CD4-positive, alpha-beta T cell treated with Interleukin-10 for 1 hour (primary cell): ENCODE measurements at regions not wholly inside any gene's neighbourhood (a gene's known extent, or its start where the extent isn't known, plus 50 kb on each side); places are given as distances from the start of the nearest gene placed in this dataset.
"Not testable (repeated sequence)": the region's sequence is repeated elsewhere in the genome, so short reads cannot be mapped to it uniquely, and the experiment has no call there.

Experiments
- DNase-seq: peaks from one replicate; pipeline ENCODE4 v3.0.0-alpha.2; 2020

DNA sequence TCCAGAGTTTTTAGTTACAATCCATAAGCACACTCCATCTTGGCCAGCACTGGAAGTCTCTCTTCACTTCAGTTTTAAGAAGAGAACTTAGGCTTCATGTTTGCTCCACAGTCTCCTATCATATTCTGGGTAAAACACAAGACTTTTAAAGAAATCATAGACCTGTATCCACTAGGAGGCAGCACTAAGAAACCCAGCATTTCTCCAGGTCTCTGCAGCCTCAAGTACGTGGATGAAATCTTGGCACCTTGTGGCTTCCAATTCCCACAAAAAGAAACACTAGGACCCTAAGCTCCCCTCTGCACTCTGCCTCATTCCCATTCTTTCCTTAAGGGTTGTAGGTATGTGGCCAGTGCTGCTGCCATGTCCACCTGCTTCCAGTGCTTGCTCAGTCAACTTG, 367.3 kb upstream of the CASK start:
- no peak for DNase-seq

DNA sequence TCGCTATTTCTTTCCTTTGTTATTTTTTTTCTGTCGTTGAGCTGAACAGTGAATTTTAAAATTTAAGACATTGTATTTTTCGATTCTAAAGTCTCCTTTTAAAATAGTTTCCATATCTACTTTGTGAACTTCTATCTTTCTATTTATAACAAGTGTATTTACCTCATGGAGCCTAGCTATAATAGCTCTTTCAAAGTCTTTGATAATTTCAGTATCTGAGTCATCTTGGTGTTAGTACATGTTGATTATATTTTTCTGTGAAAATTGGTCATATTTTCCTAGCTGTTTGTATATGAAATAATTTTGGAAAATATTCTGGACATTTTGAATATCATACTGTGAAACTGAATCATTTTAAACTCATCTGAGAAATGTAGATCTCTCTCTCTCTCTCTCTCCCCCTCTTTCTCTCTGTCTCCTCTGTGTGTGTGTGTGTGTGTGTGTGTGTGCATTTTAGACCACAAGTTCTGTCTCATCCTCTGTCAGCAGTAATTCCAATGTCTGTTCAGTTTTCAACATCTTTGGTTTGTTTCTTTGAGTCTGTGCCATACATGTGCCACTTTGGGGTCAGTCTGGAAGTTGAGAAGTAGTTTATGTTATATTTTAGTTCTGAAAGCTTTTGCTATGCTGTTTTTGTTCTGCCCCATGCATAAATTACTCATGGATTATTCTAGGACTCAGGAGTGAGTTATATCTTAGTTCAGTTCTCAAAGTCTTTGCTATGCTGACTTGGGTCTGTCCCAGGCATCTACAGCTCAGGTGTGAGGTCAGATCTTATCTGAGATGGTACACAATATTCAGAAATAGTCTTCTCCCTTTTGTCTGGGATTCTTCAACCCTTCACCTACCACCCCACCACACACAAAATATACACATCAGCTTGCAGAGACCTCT, 366.4 kb upstream of the CASK start:
- DNase-seq = no peak

DNA sequence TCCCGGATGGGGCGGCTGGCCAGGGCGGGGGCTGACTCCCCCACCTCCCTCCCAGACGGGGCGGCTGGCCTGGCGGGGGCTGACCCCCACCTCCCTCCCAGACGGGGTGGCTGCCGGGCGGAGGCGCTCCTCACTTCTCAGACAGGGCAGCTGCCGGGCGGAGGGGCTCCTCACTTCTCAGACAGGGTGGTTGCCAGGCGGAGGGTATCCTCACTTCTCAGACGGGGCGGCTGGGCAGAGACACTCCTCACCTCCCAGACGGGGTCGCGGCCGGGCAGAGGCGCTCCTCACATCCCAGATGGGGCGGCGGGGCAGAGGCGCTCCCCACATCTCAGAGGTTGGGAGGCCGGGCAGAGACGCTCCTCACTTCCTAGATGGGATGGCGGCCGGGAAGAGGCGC, 362.3 kb upstream of the CASK start:
- DNase-seq = not testable (repeated sequence)

DNA sequence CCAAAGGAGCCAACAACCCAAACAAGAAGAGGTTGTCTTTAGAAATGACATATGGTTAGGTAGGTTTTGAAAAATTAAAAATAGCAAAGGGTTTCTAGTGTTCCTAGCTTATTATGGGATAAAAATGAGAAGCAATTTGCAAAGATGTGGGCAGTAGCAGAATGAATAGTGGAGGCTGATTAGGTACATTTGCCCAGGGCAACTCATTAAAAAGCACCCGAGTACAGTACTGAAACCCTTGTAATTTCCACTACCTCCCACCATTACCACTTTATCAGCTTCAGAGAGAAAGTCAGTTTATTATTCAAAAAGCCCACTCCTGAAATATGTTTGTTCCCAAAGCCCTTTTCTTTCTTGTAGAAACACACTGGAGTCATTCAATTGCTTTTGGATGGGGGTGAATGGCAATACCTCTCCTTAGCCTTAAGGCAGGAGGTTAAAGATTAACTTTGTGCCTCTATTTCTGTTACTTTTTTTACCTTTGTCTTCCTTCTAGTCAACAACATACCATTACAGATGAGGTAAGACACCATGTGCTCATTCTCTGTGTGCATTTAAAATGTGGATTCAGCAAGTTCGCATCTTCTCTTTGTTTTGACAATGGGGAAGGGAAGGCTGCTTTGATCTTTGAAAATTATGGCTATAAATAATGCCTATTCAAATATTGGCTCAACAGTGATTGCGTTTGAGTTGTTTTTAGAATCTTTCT, 353.8 kb upstream of the CASK start:
- no peak for DNase-seq

DNA sequence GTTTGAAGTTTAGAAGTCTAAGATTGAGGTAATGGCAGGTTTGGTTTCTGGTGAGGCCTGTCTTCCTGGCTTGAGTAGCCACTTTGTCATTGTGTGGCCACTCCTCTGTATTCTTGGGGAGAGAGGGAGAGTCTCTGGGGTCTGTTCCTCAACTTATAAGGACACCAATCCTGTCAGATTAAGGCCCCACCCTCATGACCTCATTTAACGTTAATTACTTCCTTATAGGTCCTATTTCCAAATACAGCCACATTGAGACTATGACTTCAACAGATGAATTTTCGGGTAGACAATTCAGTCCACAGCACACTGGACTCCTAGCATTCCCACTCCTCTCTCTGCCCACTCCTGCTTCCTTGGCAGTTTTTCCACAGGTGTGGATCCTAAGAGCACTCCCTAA, 350.8 kb upstream of the CASK start:
- no peak for DNase-seq

DNA sequence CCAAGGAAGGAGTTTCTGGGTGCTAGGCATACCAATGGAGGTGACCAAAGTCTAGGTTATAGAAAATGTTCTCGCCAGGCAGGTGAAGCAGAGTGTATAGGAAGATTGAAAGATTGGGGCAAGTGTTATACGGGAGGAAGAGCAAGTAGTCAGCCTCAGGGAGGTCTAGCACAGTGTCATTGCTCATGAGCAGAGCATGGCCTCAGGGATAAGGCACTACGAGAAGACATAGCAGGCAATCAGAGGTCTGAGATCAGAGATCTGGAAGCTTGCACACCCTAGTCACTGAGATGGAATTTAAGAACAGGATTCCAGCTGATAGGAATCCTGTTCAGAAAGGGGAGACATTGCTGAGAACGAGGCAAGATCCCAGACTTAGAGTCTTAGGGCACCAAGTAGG, 350.0 kb upstream of the CASK start:
- no peak for DNase-seq

DNA sequence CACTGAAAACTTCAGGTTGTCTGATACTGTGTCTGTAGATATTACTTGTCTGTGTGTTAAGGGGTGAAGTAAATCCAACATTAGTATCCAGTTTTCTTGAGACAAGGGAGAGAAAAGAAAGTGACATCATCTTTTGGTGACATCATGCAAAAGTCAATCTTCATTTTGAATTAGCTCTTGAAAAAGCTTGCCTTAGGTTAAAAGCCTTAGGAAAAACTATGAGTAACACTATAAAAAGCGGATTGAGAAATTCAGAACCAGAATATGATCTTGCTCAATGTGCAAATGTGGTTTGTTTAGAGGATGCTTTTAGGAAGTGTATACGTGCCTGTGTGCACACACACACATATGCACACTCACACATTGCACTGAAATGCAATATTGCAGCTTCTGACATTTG, 345.8 kb upstream of the CASK start:
- no peak for DNase-seq

DNA sequence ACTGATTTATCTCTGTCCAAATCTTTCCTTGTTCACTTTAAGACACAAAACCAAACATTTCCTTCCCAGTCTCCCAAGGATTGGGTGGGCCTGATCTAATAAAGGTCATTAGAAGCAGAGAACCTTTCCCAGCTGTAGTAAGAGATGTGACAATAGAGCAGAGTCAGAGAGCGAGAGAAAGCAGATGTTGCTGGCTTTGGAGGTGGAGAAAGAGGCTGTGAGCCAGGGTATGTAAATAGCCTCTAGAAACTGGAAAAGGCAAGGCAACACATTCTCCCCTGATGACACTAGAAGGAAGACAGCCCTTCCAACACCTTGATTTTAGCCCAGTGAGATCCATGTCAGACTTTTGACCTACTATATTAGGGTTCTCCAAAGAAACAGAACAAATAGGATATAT, 337.5 kb upstream of the CASK start:
- no peak for DNase-seq

DNA sequence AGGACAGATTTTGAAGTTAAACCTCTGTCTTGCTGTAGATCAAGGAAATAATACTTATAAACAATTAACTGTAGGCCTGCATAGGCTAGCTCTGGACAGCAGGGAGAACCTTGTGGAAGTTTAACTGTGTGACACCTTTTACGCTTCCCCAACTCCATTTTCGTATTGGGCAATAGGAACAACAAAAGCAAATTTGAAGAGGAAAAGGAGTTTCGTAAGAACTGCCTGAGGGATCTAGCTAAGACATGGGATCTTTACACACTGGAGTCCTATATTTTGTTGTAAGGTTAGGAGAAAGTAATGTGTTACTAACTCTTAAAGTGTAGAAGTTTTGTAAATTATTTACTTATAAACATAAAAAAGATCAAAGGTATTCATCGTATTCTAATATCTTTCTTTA, 324.9 kb upstream of the CASK start:
- DNase-seq = no peak

DNA sequence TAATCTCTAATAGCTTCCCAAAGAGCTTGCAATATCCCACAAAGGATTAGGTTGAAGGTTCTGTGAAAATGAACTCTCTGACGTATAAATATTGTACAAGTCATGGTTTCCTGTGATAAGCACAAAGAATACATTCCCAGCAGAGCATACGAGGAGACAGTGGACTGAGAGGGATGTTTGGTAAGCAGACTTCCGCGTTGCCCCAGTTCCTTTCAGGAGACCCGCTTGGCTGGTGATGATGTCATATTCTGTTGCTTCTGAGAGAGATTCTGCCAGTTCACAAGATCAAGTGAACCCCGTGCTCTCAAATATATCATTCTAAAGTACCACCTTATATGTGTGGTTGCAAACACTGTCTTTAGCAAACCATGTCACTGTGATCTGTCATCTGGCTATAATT, 323.9 kb upstream of the CASK start:
- no peak for DNase-seq

DNA sequence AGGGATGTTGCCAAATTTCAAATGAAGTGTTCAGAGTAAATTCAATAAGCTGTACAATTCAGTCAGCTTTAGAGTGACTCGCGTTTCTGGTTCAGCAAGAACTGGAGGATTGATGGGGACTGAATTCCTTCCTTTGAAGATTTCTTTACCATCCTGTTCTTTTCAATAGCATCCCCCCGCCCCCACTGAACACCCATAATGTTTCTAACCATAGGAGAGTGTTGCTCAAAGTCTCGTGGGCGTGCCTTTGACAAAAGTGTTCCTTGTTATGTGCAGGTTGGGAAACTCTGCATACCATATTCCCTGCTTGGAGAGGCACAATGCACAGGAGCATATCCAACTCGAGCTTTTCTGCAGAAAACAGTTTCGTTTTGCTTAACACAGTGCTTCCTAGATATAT, 323.5 kb upstream of the CASK start:
- DNase-seq = no peak

DNA sequence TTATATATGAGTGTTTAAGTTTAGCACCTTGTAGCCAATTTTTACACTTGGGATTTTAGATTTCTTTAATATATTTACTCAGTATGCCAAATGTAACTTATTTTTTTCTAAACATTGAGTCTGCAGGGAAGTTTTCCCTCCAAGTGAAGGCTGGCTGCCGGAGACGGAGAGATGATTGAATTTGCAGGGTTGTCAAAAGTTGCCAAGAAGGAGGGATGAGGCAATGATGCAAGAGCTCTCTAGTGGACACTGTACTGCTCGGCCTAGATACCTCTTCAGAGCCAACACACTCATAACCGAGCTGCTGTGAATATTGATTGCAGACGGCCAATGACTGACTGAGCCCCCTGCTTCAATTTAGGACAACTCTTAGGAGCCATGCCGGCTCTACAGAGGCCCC, 318.6 kb upstream of the CASK start:
- DNase-seq = no peak

DNA sequence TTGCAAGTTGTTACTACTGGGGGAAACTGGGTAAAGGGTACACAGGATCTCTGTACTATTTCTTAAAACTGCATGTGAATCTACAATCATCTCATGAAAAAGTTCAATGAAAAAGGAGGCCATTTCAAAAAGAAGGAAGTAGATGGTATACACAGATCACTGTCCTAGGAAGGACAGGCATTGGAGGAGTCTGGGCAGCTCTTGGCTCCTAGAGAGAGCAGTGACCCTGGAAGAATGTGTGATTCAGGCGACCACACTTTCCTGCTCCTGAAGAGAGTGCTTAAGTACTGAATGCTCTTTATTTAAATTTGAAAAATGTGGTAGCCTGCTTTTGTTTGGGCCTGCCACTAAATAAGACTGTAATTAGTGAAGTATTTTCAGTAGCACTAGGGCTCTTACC, 318.1 kb upstream of the CASK start:
- no peak for DNase-seq

DNA sequence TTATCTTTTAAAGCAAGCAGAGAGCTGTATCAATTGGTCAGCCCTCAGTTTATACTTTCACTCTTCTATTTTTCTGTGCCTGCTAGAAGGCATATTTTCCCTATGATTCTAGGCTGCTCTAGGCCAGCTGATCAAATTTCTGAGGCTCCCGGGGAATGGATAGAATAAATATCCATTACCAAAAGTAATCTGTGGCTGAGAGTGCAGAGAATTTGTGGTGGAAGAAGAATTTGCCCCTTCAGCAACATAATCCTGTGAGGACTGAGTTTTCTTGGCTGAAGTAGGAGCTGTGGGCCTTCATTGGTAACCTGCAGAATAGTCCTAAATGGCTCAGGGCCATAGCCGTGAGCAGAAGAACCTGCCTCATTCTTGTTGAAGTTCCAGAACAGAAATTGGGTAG, 314.6 kb upstream of the CASK start:
- DNase-seq = no peak

DNA sequence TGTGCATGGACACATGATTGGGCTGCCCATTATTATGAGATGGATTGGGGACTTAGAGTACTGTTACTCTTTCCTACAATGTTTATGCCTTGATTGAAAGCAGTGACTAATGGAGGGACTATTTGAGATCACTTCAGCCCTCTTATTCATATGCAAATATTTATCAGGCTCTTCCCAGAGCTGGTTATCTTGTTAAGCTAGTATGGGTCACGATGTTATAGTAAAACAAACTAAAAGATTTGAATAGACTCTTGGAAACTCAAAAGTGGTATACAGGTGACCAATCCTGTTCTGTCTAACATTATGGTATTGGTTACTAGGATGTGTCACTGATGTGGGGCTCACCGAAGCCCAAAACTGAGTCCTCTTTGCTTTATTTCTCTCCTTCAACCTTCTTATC, 306.2 kb upstream of the CASK start:
- DNase-seq = no peak

DNA sequence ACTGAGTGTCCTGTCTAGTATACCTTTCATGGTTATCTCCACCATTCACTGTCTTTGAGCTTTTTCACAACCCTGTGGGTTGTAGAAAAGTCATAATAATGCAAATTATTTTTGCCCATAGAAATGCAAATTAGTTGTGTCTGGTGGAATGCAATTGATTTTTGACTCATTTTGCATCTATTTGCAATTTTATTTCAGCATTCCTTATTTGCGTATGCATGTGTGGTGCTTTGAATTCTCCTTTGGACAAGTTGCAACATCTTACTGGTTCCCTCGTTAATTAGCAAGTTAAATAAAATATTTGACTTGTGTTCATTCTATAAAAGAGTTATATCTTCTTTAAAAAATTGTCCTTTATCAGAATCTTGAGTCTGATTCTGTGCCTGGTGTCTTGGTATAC, 297.3 kb upstream of the CASK start:
- DNase-seq = no peak

DNA sequence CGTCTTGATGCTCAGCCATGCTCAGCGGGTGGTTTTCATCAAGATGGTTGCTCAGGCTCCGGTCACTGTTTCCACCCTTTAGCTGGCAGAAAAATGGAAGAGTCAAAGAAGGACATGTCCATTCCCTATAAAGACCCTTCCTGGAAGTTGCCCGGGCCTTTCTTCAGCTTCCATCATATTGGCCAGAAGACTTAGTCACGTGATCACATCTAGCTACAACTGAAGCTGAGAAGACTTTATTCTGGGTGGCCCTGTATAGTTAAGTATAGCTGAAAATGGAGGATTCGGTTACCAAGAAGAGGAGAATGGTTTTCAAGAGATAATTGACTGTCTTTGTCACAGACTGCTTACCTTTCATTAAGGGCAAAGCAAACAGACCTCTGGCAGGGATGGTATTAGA, 296.7 kb upstream of the CASK start:
- DNase-seq = no peak

DNA sequence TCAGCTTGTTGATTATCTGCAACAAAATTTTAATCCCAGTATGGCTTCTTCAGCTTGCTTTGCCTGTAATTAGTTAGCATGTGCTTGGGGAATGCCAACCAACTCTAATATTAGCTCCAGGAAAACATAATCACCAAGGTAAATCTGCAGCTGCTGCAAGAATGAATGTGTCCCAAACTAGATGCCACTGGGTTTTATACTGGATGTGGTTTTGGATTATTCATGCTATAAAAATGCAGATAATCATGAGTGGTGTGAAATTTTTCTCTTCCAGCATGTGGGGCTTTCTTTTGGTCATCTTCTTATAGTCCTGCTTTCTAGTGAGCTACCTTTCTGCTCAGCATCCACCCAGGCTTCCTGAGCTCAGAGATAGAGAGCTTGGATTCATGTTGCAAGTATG, 295.9 kb upstream of the CASK start:
- no peak for DNase-seq

DNA sequence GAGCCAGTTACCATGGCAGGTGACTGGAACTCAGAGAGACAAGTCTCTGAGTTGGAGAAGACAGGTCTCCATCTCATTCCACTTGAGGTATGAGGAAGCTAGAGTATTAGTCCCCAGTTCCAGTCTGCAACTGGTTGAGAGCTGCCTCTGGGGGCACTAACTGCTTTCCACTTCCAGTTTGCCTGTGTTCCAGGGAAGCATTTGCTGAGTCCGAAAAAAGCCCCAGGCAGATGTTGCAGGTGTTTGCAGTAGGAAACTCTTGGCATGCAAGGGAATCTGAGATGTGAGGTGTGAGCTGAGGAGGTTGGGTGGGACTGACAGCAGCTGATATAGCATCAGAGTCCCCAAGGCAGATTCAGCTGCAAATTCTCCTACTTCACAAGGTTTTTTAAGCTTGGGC, 272.2 kb upstream of the CASK start:
- DNase-seq = no peak

DNA sequence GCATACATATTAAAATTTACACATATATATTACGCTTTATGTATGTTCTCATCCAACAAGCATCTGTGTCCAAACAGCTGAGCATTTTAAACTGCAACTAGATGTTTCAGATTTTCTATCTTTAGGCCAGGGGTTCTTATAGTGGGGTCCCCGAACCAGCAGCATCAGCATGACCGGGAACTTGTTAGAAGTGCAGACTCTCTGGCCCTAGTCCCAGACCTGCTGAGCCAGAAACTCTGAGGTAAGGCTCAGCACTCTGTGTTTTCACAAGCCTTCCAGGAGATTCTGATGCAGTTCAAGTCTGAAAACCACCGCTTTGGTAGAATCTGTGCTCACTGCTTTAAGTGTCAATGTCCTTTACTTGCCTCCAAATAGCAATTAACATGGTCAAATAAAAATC, 266.2 kb upstream of the CASK start:
- no peak for DNase-seq

DNA sequence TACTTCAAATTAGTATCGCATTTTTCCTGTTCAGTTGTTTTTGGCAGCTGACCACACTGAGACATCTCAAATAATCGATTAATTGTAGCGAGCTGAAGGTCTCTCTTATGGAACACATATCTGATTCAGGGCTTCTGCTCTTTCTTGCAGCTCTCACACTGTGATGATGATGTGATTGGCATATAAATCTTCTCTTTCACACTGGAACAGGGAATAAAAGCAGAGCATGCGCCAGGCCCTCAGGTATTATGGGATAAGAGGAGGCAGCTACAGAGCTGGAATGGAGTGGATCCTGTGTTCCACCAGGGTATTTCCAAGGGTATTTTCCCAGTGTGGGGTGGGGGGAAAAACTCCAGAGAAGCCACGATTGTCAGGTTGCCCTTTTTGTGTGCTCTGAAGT, 265.4 kb upstream of the CASK start:
- DNase-seq = no peak

DNA sequence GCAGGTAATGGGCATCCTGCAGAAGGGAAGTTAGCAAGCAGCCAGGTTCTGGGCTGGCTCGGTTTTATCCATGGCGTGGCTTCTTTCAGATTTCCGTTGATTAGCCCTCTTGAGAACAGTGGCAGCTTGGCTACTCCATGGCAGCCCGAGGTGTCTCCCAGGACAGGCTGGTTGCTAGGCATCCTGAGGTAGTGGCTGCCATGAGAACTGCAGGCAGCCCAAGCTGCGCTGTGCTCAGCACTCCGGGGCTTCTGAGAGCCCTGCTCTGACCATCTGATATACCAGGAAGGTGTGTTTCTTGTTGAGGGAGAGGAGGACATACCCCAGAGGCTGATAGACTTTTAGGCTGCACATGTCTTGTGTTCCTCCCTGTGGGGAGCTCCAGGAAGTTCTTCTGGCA, 253.4 kb upstream of the CASK start:
- DNase-seq = no peak

DNA sequence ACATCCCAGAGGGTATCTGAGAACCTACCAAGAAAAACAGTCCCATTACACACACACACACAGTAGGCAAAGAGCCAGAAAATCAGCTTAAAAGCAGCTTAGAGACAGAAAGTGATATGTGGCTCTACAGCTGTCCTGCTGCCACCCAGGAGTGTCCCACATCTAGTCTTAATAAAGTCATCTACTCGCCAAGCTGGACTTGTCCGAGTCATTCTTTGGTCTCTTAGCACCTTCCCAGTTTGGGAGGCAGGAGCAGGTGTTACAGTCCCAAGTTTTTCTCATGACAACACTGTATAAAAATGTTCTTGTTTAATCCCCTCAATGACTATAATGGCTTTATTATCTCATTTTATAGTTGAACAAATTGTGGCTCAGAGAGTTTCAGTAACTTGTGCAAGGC, 252.5 kb upstream of the CASK start:
- DNase-seq = no peak

DNA sequence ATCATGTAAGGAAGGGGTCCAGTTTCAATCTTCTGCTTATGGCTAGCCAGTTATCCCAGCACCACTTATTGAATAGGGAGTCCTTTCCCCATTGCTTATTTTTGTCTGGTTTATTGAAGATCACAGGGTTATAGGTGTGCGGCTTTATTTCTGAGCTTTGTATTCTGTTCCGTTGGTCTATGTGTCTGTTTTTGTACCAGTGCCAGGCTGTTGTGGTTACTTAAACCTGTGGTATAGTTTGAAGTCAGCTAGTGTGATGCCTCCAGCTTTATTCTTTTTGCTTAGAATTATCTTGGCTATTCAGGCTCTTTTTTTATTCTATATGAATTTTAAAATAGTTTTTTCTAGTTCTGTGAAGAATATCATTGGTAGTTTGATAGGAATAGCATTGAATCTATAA, 234.6 kb upstream of the CASK start:
- DNase-seq = not testable (repeated sequence)

DNA sequence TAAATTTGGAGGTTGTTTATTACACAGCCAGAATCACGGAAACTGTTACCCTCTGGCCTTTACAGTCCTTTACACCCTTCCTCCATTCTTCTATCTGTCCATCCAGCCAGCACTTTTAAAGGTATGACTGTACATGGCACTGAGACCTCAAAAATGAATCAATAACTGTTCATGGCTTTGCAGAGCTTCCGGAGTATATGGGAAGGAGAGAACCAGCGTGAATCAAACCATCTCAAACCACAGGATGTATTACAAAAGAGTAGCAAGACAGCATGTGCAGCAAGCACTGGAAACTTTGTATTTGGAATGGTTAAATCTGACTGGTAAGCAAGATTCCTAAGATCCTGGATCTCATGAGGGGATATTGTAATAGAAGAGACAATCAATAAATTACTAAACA, 228.5 kb upstream of the CASK start:
- DNase-seq = no peak
